ENCODE measurements at regions not wholly inside any gene's neighbourhood (a gene's known extent, or its start where the extent isn't known, plus 50 kb on each side); places are given as distances from the start of the nearest gene placed in this dataset.

DNA sequence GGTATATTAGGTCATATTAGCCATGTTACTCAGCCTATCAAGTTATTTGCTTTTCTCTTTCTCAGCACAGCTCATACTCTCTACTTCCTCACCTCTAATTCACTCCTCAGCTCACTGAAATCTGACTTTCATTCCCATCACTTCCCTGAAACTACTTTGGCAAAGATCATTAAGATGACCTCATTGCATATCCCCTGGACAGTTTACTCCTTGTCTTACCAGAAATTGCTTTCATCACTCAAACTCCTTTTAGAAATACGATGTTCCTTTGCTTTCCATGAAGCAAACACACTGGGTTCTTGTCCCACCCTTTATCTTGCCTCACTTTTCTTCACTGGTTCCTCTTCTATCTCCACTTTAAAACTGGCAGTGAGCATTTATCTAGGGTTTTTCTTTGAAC lies 354.4 kb downstream of the TUSC7 start:
- H3K27me3 ChIP-seq: no peaks in the 10 kb centered on the region
- H3K27ac ChIP-seq: no peak overlapping the region
- H3K4me3 ChIP-seq: no peak overlapping the region
- WGBS, 2 donors (ENCODE audit: low coverage in 1 of 2): 29 to 43% methylated on average over 1 of the region's 1 CpG
- in situ Hi-C loops (cut with MboI; ENCODE audit: low pct_ligation_motif_present in 1 of 4, low pct_unique_long_range_greater_than_20kb in 1 of 4, low sequenced_read_pairs in 3 of 4): no loop called here
- no peaks in the 10 kb centered on the region for H3K36me3 ChIP-seq
- intact Hi-C loops (cut with DNase I; ENCODE audit: low total_unique reads): no loop called here
- no peak for TF ChIP-seq EP300 (IDR thresholded peaks at IDR 0.05; ENCODE audit: low read depth)
- TF ChIP-seq, protein P1, sequence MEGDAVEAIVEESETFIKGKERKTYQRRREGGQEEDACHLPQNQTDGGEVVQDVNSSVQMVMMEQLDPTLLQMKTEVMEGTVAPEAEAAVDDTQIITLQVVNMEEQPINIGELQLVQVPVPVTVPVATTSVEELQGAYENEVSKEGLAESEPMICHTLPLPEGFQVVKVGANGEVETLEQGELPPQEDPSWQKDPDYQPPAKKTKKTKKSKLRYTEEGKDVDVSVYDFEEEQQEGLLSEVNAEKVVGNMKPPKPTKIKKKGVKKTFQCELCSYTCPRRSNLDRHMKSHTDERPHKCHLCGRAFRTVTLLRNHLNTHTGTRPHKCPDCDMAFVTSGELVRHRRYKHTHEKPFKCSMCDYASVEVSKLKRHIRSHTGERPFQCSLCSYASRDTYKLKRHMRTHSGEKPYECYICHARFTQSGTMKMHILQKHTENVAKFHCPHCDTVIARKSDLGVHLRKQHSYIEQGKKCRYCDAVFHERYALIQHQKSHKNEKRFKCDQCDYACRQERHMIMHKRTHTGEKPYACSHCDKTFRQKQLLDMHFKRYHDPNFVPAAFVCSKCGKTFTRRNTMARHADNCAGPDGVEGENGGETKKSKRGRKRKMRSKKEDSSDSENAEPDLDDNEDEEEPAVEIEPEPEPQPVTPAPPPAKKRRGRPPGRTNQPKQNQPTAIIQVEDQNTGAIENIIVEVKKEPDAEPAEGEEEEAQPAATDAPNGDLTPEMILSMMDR (IDR thresholded peaks at IDR 0.05): no peak
- no peak for TF ChIP-seq POLR2A (IDR thresholded peaks at IDR 0.05)
- no peak for TF ChIP-seq POLR2AphosphoS5 (IDR thresholded peaks at IDR 0.05)
- no peaks in the 10 kb centered on the region for H3K9me3 ChIP-seq
- no peak for DNase-seq
- peaks cover 0 to 5% (median 0%) of the 10 kb centered on the region in 4 donors for H3K4me1 ChIP-seq

DNA sequence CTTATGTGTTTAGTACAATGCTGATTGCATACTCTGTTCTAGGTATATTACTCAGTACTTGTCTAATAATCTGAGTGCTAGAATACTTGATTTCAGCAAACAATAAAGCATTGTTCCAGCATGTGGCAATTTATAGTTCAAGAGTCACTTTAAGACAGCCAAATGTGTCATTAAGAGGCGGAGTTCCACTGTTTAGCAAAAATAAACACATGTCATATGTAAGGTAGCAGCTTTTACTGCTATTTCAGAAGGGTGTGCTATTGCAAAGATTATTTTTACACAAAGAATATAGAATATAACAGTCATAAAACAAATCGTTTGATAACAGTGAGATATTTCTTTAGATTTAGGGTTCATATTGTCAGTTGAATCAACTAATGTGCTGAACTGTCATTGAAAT lies 358.7 kb downstream of the TUSC7 start:
- intact Hi-C loops (cut with DNase I; ENCODE audit: low total_unique reads): no loop called here
- no peaks in the 10 kb centered on the region for H3K9me3 ChIP-seq
- in situ Hi-C loops (cut with MboI; ENCODE audit: low pct_ligation_motif_present in 1 of 4, low pct_unique_long_range_greater_than_20kb in 1 of 4, low sequenced_read_pairs in 3 of 4): no loop called here
- H3K4me3 ChIP-seq: no peak overlapping the region
- H3K4me1 ChIP-seq: peaks cover 0 to 5% (median 0%) of the 10 kb centered on the region in 4 donors
- H3K27ac ChIP-seq: no peak overlapping the region
- DNase-seq: no peak
- WGBS, 2 donors (ENCODE audit: low coverage in 1 of 2): 36 to 39% methylated on average over 2 of the region's 2 CpGs
- no peaks in the 10 kb centered on the region for H3K36me3 ChIP-seq
- no peaks in the 10 kb centered on the region for H3K27me3 ChIP-seq
- TF ChIP-seq EP300 (IDR thresholded peaks at IDR 0.05; ENCODE audit: low read depth) (no peak), POLR2A (IDR thresholded peaks at IDR 0.05) (no peak), POLR2AphosphoS5 (IDR thresholded peaks at IDR 0.05) (no peak)
- TF ChIP-seq, protein P1 (IDR thresholded peaks at IDR 0.05): no peak

DNA sequence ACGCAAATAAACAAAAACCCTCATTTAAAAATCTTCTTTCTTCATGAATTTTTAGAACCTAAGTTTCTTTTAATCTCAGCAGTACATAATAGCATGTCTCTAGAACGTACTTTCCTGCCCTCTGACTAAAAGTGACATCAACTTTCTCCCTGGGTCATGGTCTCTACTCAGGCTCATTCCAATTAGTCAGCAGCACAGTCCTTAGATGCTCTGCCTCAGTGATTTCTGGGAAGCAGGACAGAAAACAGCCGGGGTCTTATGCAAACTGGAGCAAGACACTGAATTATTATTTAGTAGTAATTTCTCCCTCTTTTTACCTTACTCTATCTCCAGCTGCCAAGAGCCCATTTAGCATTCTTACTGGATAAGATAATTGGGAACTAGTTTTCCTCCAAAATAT lies 365.2 kb downstream of the TUSC7 start:
- intact Hi-C loops (cut with DNase I; ENCODE audit: low total_unique reads): no loop called here
- H3K27ac ChIP-seq: no peak overlapping the region
- H3K4me1 ChIP-seq: no peaks in the 10 kb centered on the region
- in situ Hi-C loops (cut with MboI; ENCODE audit: low pct_ligation_motif_present in 1 of 4, low pct_unique_long_range_greater_than_20kb in 1 of 4, low sequenced_read_pairs in 3 of 4): no loop called here
- H3K27me3 ChIP-seq: no peaks in the 10 kb centered on the region
- H3K36me3 ChIP-seq: no peaks in the 10 kb centered on the region
- no peaks in the 10 kb centered on the region for H3K9me3 ChIP-seq
- WGBS, 2 donors (ENCODE audit: low coverage in 1 of 2): 65 to 66% methylated on average over 2 to 3 of the region's 3 CpGs
- no peak for DNase-seq
- TF ChIP-seq, protein P1 (IDR thresholded peaks at IDR 0.05): no peak
- TF ChIP-seq POLR2AphosphoS5 (IDR thresholded peaks at IDR 0.05) (no peak), EP300 (IDR thresholded peaks at IDR 0.05; ENCODE audit: low read depth) (no peak), POLR2A (IDR thresholded peaks at IDR 0.05) (no peak)
- no peak overlapping the region for H3K4me3 ChIP-seq

DNA sequence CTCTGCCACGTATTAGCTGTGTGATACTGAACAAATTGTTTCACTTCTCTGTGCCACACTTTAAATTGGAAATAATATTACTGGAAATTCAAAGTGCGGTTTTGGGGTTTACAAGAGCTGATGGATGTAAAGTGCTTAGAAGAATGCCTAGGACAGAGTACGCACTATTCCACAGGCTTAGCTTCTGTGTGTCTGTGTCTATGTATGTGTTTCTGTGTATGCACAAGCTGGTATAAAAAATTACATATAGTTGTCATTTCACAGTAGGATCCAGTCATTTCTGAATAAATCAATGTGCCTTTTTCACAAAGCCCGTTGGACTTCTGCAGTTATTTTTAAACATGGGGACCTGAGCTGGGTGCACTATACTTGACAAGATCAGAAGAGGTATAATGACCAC lies 370.4 kb downstream of the TUSC7 start:
- H3K27me3 ChIP-seq: no peaks in the 10 kb centered on the region
- H3K9me3 ChIP-seq: no peaks in the 10 kb centered on the region
- in situ Hi-C loops (cut with MboI; ENCODE audit: low pct_ligation_motif_present in 1 of 4, low pct_unique_long_range_greater_than_20kb in 1 of 4, low sequenced_read_pairs in 3 of 4): no loop called here
- no peak overlapping the region for H3K27ac ChIP-seq
- intact Hi-C loops (cut with DNase I; ENCODE audit: low total_unique reads): no loop called here
- DNase-seq: no peak
- no peaks in the 10 kb centered on the region for H3K36me3 ChIP-seq
- H3K4me3 ChIP-seq: no peak overlapping the region
- TF ChIP-seq EP300 (IDR thresholded peaks at IDR 0.05; ENCODE audit: low read depth) (no peak), POLR2AphosphoS5 (IDR thresholded peaks at IDR 0.05) (no peak), POLR2A (IDR thresholded peaks at IDR 0.05) (no peak)
- TF ChIP-seq, protein P1 (IDR thresholded peaks at IDR 0.05): no peak
- H3K4me1 ChIP-seq: no peaks in the 10 kb centered on the region
- 86 to 96% methylated on average over 3 to 4 of the region's 4 CpGs for WGBS, 2 donors (ENCODE audit: low coverage in 1 of 2)

All from transverse colon (tissue), 4 donors.